Mammary epithelial cell (primary cell): ENCODE measurements at regions not wholly inside any gene's neighbourhood (a gene's known extent, or its start where the extent isn't known, plus 50 kb on each side); places are given as distances from the start of the nearest gene placed in this dataset.

ENCODE experiments used
- EZH2 ChIP-seq: IDR thresholded peaks from 2 replicates; pipeline ENCODE4 v1.6.1; 2012; ENCODE audit warnings: low read length, inconsistent platforms, borderline replicate concordance
- TF ChIP-seq, protein P1 (sequence below), 2 donors: IDR thresholded peaks in 1 of 2; conservative IDR thresholded peaks in 1 of 2; 2 replicates each; pipeline ENCODE4 v1.5.1; 2011 to 2012; ENCODE audit warnings: inconsistent platforms in 2 of 2, low read length in 2 of 2, mild to moderate bottlenecking in 2 of 2, control low read depth in 1 of 2, low read depth in 1 of 2; ENCODE audit not compliant: insufficient read depth in 1 of 2; ENCODE audit errors: extremely low read depth in 1 of 2

DNA sequence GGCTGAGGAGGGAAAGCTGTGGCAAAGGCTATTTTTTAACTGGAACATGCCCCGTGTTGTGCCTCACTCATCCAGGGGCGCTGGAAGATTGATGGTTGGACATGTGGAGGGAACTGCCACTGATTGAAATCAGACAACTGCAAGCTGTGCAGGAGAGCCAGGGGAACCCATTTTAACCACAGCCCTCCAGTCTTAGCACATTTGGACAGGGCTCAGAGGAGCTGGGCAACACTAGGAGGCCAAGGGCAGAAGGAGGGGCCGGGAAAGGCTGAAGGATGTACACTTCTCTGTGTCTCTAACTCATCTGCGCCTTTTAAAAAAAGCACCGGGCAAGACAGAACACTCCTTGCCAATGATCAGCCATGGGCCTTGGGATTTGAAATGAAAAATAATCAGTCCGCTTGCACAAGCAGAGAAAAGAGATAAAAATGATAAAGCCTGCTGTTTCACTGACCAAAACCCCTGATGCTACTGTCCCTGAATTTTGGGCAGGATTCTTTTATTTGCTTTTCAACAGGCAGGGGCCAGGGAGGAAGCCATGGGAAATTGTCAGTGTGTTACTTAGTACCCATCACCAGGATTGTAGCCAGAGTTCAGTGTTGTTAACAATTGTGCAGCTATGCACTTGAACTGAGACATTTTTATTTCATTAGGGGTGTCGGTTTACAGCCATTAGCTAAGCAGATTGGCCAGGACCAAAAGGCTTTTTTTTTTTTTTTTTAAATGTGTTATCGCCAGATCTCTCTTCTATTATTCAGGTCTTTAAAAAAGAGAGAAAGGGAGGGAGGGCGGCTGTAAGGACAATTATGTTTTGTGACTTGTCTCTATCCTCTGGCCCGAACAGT is 109.3 kb upstream of the EYA4 start:
- TF ChIP-seq, protein P1, sequence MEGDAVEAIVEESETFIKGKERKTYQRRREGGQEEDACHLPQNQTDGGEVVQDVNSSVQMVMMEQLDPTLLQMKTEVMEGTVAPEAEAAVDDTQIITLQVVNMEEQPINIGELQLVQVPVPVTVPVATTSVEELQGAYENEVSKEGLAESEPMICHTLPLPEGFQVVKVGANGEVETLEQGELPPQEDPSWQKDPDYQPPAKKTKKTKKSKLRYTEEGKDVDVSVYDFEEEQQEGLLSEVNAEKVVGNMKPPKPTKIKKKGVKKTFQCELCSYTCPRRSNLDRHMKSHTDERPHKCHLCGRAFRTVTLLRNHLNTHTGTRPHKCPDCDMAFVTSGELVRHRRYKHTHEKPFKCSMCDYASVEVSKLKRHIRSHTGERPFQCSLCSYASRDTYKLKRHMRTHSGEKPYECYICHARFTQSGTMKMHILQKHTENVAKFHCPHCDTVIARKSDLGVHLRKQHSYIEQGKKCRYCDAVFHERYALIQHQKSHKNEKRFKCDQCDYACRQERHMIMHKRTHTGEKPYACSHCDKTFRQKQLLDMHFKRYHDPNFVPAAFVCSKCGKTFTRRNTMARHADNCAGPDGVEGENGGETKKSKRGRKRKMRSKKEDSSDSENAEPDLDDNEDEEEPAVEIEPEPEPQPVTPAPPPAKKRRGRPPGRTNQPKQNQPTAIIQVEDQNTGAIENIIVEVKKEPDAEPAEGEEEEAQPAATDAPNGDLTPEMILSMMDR (conservative IDR thresholded peaks at IDR 0.05 in 1 of 2, IDR thresholded peaks at IDR 0.05 in 1 of 2; ENCODE audit: extremely low read depth in 1 of 2, insufficient read depth in 1 of 2, low read depth in 1 of 2, low read length in 2 of 2) = no peak
- no peak for TF ChIP-seq EZH2
